ENCODE measurements at regions not wholly inside any gene's neighbourhood (a gene's known extent, or its start where the extent isn't known, plus 50 kb on each side); places are given as distances from the start of the nearest gene placed in this dataset.

- intact Hi-C loops (cut with DNase I), result no loop called here
- DNase-seq, result no peak
These were observed 73.6 kb upstream of the FOXN2 start for GRCh38 chr2:48240912-48241311.

GRCh38 chr2:48247206-48247605 lies 67.3 kb upstream of the FOXN2 start:
- DNase-seq, result no peak
- intact Hi-C loops (cut with DNase I), result no loop called here

GRCh38 chr2:48248251-48248933 lies 66.1 kb upstream of the FOXN2 start:
- intact Hi-C loops (cut with DNase I), result no loop called here

GRCh38 chr2:48249025-48249424 lies 65.5 kb upstream of the FOXN2 start:
- intact Hi-C loops (cut with DNase I), result no loop called here
- DNase-seq, result no peak

More at GRCh38 chr2:48248251-48248933, 66.1 kb upstream of the FOXN2 start:
- no peak for DNase-seq

GRCh38 chr2:48249631-48250473 lies 64.6 kb upstream of the FOXN2 start:
- intact Hi-C loops (cut with DNase I), result no loop called here
- peak in 1 of 10 donors; percentile 7 for DNase-seq

GRCh38 chr2:48250474-48250844 lies 64.0 kb upstream of the FOXN2 start:
- intact Hi-C loops (cut with DNase I), result no loop called here
- DNase-seq, result no peak

GRCh38 chr2:48250943-48251342 lies 63.5 kb upstream of the FOXN2 start:
- no peak for DNase-seq
- intact Hi-C loops (cut with DNase I), result no loop called here

- intact Hi-C loops (cut with DNase I), result no loop called here
- no peak for DNase-seq
These were observed 62.9 kb upstream of the FOXN2 start for GRCh38 chr2:48251437-48252148.

- intact Hi-C loops (cut with DNase I), result no loop called here
- DNase-seq, result no peak
These were observed 61.2 kb upstream of the FOXN2 start for GRCh38 chr2:48253301-48253700.

- intact Hi-C loops (cut with DNase I), result no loop called here
These were observed 59.6 kb upstream of the FOXN2 start for GRCh38 chr2:48254839-48255238.

GRCh38 chr2:48257456-48257855 lies 57.0 kb upstream of the FOXN2 start:
- intact Hi-C loops (cut with DNase I), result no loop called here

More at GRCh38 chr2:48254839-48255238, 59.6 kb upstream of the FOXN2 start:
- no peak for DNase-seq

GRCh38 chr2:48258481-48259149 lies 55.9 kb upstream of the FOXN2 start:
- intact Hi-C loops (cut with DNase I), result no loop called here
- no peak for DNase-seq

More at GRCh38 chr2:48257456-48257855, 57.0 kb upstream of the FOXN2 start:
- DNase-seq, result no peak

- DNase-seq, result no peak
- intact Hi-C loops (cut with DNase I), result no loop called here
These were observed 54.7 kb upstream of the FOXN2 start for GRCh38 chr2:48259811-48260210.

- intact Hi-C loops (cut with DNase I), result no loop called here
- no peak for DNase-seq
These were observed 49.9 kb upstream of the FOXN2 start for GRCh38 chr2:48264627-48265026.

Measured in posterior cingulate gyrus (tissue), 11 donors.